22Rv1 (cell line): ENCODE measurements at regions not wholly inside any gene's neighbourhood (a gene's known extent, or its start where the extent isn't known, plus 50 kb on each side); places are given as distances from the start of the nearest gene placed in this dataset.
"Not testable (repeated sequence)": the region's sequence is repeated elsewhere in the genome, so short reads cannot be mapped to it uniquely, and the experiment has no call there.

Experiments
- H3K27ac ChIP-seq: fragments of 450-650 bp; 2 replicates; pipeline ENCODE4 v1.5.1; 2017
- ZFX ChIP-seq: fragments of 450-650 bp; IDR thresholded peaks from 2 replicates; pipeline ENCODE4 v1.6.1; 2017; ENCODE audit warnings: antibody characterized with exemption, borderline replicate concordance
- TF ChIP-seq, protein P1 (sequence below): fragments of 450-650 bp; IDR thresholded peaks from 2 replicates; pipeline ENCODE4 v1.5.1; 2017; ENCODE audit warnings: mild to moderate bottlenecking

GRCh38 chr3:170806676-170807075 is 63.3 kb downstream of the RPL22L1 start:
- TF ChIP-seq ZFX = no peak
- TF ChIP-seq, protein P1, sequence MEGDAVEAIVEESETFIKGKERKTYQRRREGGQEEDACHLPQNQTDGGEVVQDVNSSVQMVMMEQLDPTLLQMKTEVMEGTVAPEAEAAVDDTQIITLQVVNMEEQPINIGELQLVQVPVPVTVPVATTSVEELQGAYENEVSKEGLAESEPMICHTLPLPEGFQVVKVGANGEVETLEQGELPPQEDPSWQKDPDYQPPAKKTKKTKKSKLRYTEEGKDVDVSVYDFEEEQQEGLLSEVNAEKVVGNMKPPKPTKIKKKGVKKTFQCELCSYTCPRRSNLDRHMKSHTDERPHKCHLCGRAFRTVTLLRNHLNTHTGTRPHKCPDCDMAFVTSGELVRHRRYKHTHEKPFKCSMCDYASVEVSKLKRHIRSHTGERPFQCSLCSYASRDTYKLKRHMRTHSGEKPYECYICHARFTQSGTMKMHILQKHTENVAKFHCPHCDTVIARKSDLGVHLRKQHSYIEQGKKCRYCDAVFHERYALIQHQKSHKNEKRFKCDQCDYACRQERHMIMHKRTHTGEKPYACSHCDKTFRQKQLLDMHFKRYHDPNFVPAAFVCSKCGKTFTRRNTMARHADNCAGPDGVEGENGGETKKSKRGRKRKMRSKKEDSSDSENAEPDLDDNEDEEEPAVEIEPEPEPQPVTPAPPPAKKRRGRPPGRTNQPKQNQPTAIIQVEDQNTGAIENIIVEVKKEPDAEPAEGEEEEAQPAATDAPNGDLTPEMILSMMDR = no peak

DNA sequence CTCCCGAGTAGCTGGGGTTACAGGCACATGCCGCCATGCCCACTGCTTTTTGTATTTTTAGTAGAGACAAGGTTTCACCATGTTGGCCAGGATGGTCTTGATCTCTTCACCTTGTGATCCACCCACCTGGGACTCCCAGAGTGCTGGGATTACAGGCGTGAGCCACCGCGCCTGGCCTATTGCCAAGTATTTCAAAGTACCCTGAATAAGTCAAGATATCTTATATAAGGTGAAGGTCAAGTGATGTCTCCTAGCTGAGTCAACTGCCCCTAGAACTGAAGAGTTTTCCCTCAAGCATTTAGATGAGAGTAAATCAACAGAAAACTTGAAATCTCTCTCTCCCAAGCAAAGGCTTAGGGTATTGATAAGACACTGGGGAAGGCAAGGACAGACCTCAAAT is 63.9 kb downstream of the RPL22L1 start:
- TF ChIP-seq, protein P1 = no peak
- no peak for TF ChIP-seq ZFX
- H3K27ac ChIP-seq = peak overlapping the region; percentile 53

More at GRCh38 chr3:170806676-170807075, 63.3 kb downstream of the RPL22L1 start:
- H3K27ac ChIP-seq = peak overlapping the region; percentile 53

GRCh38 chr3:170805296-170805695 is 64.7 kb downstream of the RPL22L1 start:
- peak overlapping the region; percentile 63 for H3K27ac ChIP-seq

DNA sequence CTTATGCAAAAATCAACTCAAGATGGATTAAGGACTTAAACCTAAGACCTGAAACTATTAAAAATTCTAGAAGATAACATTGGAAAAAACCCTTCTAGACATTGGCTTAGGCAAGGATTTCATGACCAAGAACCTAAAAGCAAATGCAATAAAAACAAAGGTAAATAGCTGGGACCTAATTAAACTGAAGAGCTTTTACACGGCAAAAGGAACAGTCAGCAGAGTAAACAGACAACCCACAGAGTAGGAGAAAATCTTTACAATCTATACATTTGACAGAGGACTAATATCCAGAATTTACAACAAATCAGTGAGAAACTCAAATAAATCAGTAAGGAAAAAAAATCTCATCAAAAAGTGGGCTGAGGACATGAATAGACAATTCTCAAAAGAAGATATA is 65.4 kb downstream of the RPL22L1 start:
- peak overlapping the region; percentile 63 for H3K27ac ChIP-seq

DNA sequence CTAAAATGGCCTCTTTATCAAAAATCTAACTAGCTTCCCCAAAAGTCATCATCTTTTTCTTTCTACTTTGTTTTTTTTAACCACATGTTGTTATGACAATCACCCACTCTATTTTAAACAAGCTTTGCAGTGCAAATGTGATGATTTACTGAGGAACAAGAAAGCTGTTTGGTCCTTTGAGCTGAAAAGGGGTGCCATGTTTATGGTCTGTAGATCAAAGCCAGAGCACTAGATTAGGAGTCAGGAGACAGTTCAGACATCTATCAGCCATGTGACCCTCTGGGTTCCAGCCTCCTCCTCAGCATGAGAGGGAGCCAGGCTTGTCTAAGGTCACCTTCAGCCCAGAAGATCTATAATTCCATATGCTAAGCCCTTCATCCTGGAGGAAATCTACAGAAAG is 65.9 kb downstream of the RPL22L1 start:
- no peak for TF ChIP-seq ZFX
- TF ChIP-seq, protein P1 = no peak
- peak overlapping the region; percentile 63 for H3K27ac ChIP-seq

- no peak overlapping the region for H3K27ac ChIP-seq
- TF ChIP-seq, protein P1 = no peak
- TF ChIP-seq ZFX = no peak
These were observed 67.5 kb downstream of the RPL22L1 start for GRCh38 chr3:170802164-170803151.

GRCh38 chr3:170801597-170801996 is 68.4 kb downstream of the RPL22L1 start:
- TF ChIP-seq, protein P1 = no peak
- TF ChIP-seq ZFX = no peak
- no peak overlapping the region for H3K27ac ChIP-seq

DNA sequence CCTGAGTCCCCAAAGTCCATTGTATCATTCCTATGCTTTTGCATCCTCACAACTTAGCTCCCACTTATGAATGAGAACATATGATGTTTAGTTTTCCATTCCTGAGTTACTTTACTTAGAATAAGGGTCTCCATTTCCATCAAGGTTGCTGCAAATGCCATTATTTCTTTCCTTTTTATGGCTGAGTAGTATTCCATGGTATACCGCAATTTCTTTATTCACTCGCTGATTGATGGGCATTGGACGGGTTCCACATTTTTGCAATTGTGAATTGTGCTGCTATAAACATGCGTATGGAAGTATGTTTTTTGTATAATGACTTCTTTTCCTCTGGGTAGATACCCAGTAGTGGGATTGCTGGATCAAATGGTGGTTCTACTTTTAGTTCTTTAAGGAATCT is 69.7 kb downstream of the RPL22L1 start:
- not testable (repeated sequence) for H3K27ac ChIP-seq

- no peak overlapping the region for H3K27ac ChIP-seq
- TF ChIP-seq ZFX = no peak
- TF ChIP-seq, protein P1 = no peak
These were observed 71.0 kb downstream of the RPL22L1 start for GRCh38 chr3:170799009-170799408.
